ENCODE measurements at regions not wholly inside any gene's neighbourhood (a gene's known extent, or its start where the extent isn't known, plus 50 kb on each side); places are given as distances from the start of the nearest gene placed in this dataset.
"Not testable (repeated sequence)": the region's sequence is repeated elsewhere in the genome, so short reads cannot be mapped to it uniquely, and the experiment has no call there.

GRCh38 chrX:43277879-43278278, 378.2 kb upstream of the MAOA start:
- TF ChIP-seq, protein P1, sequence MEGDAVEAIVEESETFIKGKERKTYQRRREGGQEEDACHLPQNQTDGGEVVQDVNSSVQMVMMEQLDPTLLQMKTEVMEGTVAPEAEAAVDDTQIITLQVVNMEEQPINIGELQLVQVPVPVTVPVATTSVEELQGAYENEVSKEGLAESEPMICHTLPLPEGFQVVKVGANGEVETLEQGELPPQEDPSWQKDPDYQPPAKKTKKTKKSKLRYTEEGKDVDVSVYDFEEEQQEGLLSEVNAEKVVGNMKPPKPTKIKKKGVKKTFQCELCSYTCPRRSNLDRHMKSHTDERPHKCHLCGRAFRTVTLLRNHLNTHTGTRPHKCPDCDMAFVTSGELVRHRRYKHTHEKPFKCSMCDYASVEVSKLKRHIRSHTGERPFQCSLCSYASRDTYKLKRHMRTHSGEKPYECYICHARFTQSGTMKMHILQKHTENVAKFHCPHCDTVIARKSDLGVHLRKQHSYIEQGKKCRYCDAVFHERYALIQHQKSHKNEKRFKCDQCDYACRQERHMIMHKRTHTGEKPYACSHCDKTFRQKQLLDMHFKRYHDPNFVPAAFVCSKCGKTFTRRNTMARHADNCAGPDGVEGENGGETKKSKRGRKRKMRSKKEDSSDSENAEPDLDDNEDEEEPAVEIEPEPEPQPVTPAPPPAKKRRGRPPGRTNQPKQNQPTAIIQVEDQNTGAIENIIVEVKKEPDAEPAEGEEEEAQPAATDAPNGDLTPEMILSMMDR (IDR thresholded peaks at IDR 0.05; ENCODE audit: partially characterized antibody, unreplicated experiment) = no peak
- Mint-ChIP-seq H3K4me3 (ENCODE audit: unreplicated experiment) (no peak overlapping the region), H3K27me3 (ENCODE audit: unreplicated experiment) (no peaks in the 10 kb centered on the region), H3K36me3 (ENCODE audit: unreplicated experiment) (no peaks in the 10 kb centered on the region), H3K27ac (ENCODE audit: unreplicated experiment) (no peak overlapping the region), H3K4me1 (ENCODE audit: low read depth, unreplicated experiment) (no peaks in the 10 kb centered on the region), H3K9me3 (ENCODE audit: unreplicated experiment) (peaks cover 3% of the 10 kb centered on the region)
- no peak for DNase-seq

DNA sequence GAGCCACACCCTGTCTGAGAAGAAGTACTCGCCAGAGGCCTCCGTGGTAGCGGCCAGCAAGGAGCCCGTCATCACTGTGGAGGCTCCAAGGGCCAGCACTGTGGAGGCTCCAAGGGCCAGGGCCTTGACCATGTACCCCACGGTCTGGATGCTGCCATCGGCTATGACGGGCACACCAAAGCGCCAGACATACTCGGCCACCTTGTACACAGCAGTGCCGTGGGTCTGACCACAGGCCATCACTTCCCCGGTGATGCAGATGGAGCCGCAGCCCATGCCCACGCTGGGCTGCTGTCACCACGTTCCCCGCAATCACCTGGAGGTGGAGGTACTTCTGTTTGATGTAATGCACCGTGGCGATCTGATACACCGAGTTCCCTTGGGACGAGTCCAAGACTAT, 377.7 kb upstream of the MAOA start:
- TF ChIP-seq, protein P1 (IDR thresholded peaks at IDR 0.05; ENCODE audit: partially characterized antibody, unreplicated experiment) = no peak
- Mint-ChIP-seq H3K4me3 (ENCODE audit: unreplicated experiment) (no peak overlapping the region), H3K36me3 (ENCODE audit: unreplicated experiment) (no peaks in the 10 kb centered on the region), H3K9me3 (ENCODE audit: unreplicated experiment) (peaks cover 3% of the 10 kb centered on the region), H3K27ac (ENCODE audit: unreplicated experiment) (no peak overlapping the region), H3K27me3 (ENCODE audit: unreplicated experiment) (no peaks in the 10 kb centered on the region), H3K4me1 (ENCODE audit: low read depth, unreplicated experiment) (no peaks in the 10 kb centered on the region)
- DNase-seq = no peak

- TF ChIP-seq, protein P1 (IDR thresholded peaks at IDR 0.05; ENCODE audit: partially characterized antibody, unreplicated experiment) = no peak
- DNase-seq = no peak
- H3K9me3 Mint-ChIP-seq (ENCODE audit: unreplicated experiment) = peaks cover 3% of the 10 kb centered on the region
- no peak overlapping the region for H3K27ac Mint-ChIP-seq (ENCODE audit: unreplicated experiment)
- H3K27me3 Mint-ChIP-seq (ENCODE audit: unreplicated experiment) = no peaks in the 10 kb centered on the region
- no peaks in the 10 kb centered on the region for H3K36me3 Mint-ChIP-seq (ENCODE audit: unreplicated experiment)
- no peak overlapping the region for H3K4me3 Mint-ChIP-seq (ENCODE audit: unreplicated experiment)
- no peaks in the 10 kb centered on the region for H3K4me1 Mint-ChIP-seq (ENCODE audit: low read depth, unreplicated experiment)
Measured at GRCh38 chrX:43279341-43279808, 376.7 kb upstream of the MAOA start.

DNA sequence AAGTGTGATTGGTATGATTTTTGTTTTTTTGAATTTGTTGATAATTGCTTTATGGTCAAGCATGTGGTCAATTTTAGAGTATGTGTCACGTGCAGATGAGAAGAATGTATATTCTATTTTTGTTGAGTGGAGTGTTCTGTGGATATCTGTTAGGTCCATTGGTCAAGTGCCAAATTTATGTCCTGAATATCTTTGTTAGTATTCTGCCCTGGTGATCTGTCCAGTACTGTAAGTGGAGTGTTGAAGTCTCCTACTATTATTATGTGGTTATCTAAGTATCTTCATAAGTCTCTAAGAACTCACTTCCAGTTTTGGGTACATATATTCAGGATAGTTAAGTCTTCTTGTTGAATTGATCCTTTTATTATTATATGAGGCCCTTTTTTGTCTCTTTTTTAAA, 372.9 kb upstream of the MAOA start:
- H3K9me3 Mint-ChIP-seq (ENCODE audit: unreplicated experiment) = peaks cover 3% of the 10 kb centered on the region
- TF ChIP-seq, protein P1 (IDR thresholded peaks at IDR 0.05; ENCODE audit: partially characterized antibody, unreplicated experiment) = no peak
- no peaks in the 10 kb centered on the region for H3K36me3 Mint-ChIP-seq (ENCODE audit: unreplicated experiment)
- no peak overlapping the region for H3K4me3 Mint-ChIP-seq (ENCODE audit: unreplicated experiment)
- H3K27ac Mint-ChIP-seq (ENCODE audit: unreplicated experiment) = no peak overlapping the region
- no peaks in the 10 kb centered on the region for H3K4me1 Mint-ChIP-seq (ENCODE audit: low read depth, unreplicated experiment)
- H3K27me3 Mint-ChIP-seq (ENCODE audit: unreplicated experiment) = no peaks in the 10 kb centered on the region
- no peak for DNase-seq

DNA sequence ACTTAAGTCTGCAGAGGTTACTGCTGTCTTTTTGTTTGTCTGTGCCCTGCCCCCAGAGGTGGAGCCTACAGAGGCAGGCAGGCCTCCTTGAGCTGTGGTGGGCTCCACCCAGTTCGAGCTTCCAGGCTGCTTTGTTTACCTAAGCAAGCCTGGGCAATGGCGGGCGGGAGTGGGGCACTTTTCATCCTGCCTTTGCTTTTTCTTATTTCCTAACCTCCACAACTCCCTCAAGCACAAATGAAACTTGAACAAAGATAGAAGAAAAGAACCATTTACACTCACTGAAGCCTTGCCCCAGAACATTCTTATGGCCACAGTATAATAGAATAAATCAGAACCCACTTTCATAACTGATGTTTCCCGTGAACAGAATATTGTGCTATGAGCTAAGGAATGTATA, 344.5 kb upstream of the MAOA start:
- not testable (repeated sequence) for H3K4me1 Mint-ChIP-seq (ENCODE audit: low read depth, unreplicated experiment); H3K36me3 Mint-ChIP-seq (ENCODE audit: unreplicated experiment); H3K4me3 Mint-ChIP-seq (ENCODE audit: unreplicated experiment); H3K27me3 Mint-ChIP-seq (ENCODE audit: unreplicated experiment); H3K27ac Mint-ChIP-seq (ENCODE audit: unreplicated experiment); H3K9me3 Mint-ChIP-seq (ENCODE audit: unreplicated experiment); DNase-seq

GRCh38 chrX:43313035-43313434, 343.1 kb upstream of the MAOA start:
- H3K4me1 Mint-ChIP-seq (ENCODE audit: low read depth, unreplicated experiment) = no peaks in the 10 kb centered on the region
- DNase-seq = no peak
- H3K27ac Mint-ChIP-seq (ENCODE audit: unreplicated experiment) = no peak overlapping the region
- no peak overlapping the region for H3K4me3 Mint-ChIP-seq (ENCODE audit: unreplicated experiment)
- H3K27me3 Mint-ChIP-seq (ENCODE audit: unreplicated experiment) = no peaks in the 10 kb centered on the region
- H3K9me3 Mint-ChIP-seq (ENCODE audit: unreplicated experiment) = no peaks in the 10 kb centered on the region
- no peaks in the 10 kb centered on the region for H3K36me3 Mint-ChIP-seq (ENCODE audit: unreplicated experiment)
- TF ChIP-seq, protein P1 (IDR thresholded peaks at IDR 0.05; ENCODE audit: partially characterized antibody, unreplicated experiment) = no peak
